Fibroblast of lung (primary cell): ENCODE measurements at regions not wholly inside any gene's neighbourhood (a gene's known extent, or its start where the extent isn't known, plus 50 kb on each side); places are given as distances from the start of the nearest gene placed in this dataset.

Source experiments
- DNase-seq, 2 donors: peaks; one replicate each; pipeline versions ENCODE4 v3.0.0 to v3.0.0-alpha.2; 2010; ENCODE audit warnings: low read depth in 2 of 2
- H2AFZ ChIP-seq: 2 replicates; pipeline ENCODE4 v1.5.1; 2012; ENCODE audit warnings: low read length, control low read depth, inconsistent platforms
- H3K27ac ChIP-seq: 2 replicates; pipeline ENCODE4 v1.5.1; 2011; ENCODE audit warnings: low read length, control low read depth; ENCODE audit not compliant: insufficient read depth
- H3K27me3 ChIP-seq: 2 replicates; pipeline ENCODE4 v1.5.1; 2011; ENCODE audit warnings: mild to moderate bottlenecking, low read length; ENCODE audit not compliant: control insufficient read depth, insufficient read depth
- H3K36me3 ChIP-seq: 2 replicates; pipeline ENCODE4 v1.5.1; 2011; ENCODE audit warnings: low read length; ENCODE audit not compliant: control insufficient read depth, insufficient read depth
- H3K4me1 ChIP-seq: 2 replicates; pipeline ENCODE4 v1.5.1; 2011; ENCODE audit warnings: low read length; ENCODE audit not compliant: control insufficient read depth, insufficient read depth; ENCODE audit errors: extremely low read depth
- H3K4me2 ChIP-seq: 2 replicates; pipeline ENCODE4 v1.5.1; 2011; ENCODE audit warnings: low read length, control low read depth; ENCODE audit not compliant: insufficient read depth; ENCODE audit errors: extremely low read depth
- H3K4me3 ChIP-seq, 4 experiments: fragments of 200-600 bp in 1 of 4; sonication (generic) in 1 of 4; replicated peaks in 1 of 4; 2 replicates each; pipeline ENCODE4 v1.5.1; 2011 to 2016; ENCODE audit warnings: low read length in 4 of 4, low read depth in 3 of 4, mild to moderate bottlenecking in 3 of 4, control low read depth in 2 of 4, inconsistent platforms in 1 of 4, mixed read lengths in 1 of 4; ENCODE audit not compliant: insufficient read depth in 1 of 4; ENCODE audit errors: control extremely low read depth in 1 of 4
- H3K79me2 ChIP-seq: 2 replicates; pipeline ENCODE4 v1.5.1; 2012; ENCODE audit warnings: mild to moderate bottlenecking, low read length, inconsistent platforms; ENCODE audit not compliant: control insufficient read depth, insufficient read depth
- H3K9ac ChIP-seq: 2 replicates; pipeline ENCODE4 v1.5.1; 2011; ENCODE audit warnings: mild to moderate bottlenecking, low read length, control low read depth; ENCODE audit not compliant: insufficient read depth
- H3K9me3 ChIP-seq: 2 replicates; pipeline ENCODE4 v1.5.1; 2012; ENCODE audit warnings: low read depth, low read length; ENCODE audit not compliant: control insufficient read depth, insufficient read depth
- H4K20me1 ChIP-seq: 2 replicates; pipeline ENCODE4 v1.5.1; 2011; ENCODE audit warnings: low read length; ENCODE audit not compliant: control insufficient read depth, insufficient read depth; ENCODE audit errors: extremely low read depth
- EZH2 ChIP-seq: IDR thresholded peaks from 2 replicates; pipeline ENCODE4 v1.5.1; 2012; ENCODE audit warnings: low read length, control low read depth, mild to moderate bottlenecking; ENCODE audit errors: missing control alignments
- TF ChIP-seq, protein P1 (sequence below), 2 donors: IDR thresholded peaks in 1 of 2; conservative IDR thresholded peaks in 1 of 2; 1 replicate in 1 of 2; 2 replicates in 1 of 2; pipeline ENCODE4 v1.5.1; 2011 to 2012; ENCODE audit warnings: low read length in 2 of 2, control low read depth in 1 of 2, inconsistent platforms in 1 of 2, low read depth in 1 of 2, mild to moderate bottlenecking in 1 of 2

DNA sequence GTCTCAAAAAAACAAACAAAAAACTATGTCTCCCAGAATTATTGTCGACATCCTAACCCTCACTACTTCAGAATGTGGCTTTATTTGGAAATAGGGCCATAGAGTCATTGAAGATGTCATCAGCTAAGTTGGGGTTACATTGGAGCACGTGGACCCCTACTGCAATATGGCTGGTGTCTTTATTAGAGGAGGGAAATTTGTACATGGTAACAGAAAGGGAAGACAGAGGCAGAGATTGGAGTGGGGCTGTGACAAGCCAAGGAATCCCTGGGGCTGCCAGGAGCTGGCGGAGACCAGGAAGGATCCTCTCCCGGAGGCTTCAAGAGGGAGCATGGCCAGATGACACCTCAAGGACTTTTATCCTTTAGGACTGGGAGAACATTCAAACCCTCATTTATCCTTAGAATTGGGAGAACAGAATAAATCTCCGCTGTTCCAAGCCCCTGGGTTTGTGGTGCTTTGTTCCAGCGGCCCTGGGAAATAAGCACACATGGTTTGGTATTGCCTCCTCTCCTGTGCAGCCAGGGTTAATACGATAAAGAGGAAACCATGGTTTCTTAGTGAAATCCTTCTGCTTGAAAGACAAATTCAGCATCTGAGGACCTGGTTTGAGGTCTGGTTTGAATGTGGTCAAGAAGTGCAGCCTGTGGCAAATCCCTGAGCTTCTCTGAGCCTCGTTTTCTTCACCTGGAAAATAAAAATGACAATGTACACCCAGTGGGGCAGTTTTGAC, 184.7 kb downstream of the MYCN start:
- H3K79me2 ChIP-seq, result no peaks in the 10 kb centered on the region
- H3K36me3 ChIP-seq, result no peaks in the 10 kb centered on the region
- H3K4me1 ChIP-seq, result no peaks in the 10 kb centered on the region
- no peaks in the 10 kb centered on the region for H3K9me3 ChIP-seq
- no peaks in the 10 kb centered on the region for H4K20me1 ChIP-seq
- H3K27me3 ChIP-seq, result no peaks in the 10 kb centered on the region
- H3K9ac ChIP-seq, result no peak overlapping the region
- no peak overlapping the region for H2AFZ ChIP-seq
- no peak for DNase-seq
- TF ChIP-seq EZH2, result no peak
- TF ChIP-seq, protein P1, sequence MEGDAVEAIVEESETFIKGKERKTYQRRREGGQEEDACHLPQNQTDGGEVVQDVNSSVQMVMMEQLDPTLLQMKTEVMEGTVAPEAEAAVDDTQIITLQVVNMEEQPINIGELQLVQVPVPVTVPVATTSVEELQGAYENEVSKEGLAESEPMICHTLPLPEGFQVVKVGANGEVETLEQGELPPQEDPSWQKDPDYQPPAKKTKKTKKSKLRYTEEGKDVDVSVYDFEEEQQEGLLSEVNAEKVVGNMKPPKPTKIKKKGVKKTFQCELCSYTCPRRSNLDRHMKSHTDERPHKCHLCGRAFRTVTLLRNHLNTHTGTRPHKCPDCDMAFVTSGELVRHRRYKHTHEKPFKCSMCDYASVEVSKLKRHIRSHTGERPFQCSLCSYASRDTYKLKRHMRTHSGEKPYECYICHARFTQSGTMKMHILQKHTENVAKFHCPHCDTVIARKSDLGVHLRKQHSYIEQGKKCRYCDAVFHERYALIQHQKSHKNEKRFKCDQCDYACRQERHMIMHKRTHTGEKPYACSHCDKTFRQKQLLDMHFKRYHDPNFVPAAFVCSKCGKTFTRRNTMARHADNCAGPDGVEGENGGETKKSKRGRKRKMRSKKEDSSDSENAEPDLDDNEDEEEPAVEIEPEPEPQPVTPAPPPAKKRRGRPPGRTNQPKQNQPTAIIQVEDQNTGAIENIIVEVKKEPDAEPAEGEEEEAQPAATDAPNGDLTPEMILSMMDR (conservative IDR thresholded peaks at IDR 0.05 in 1 of 2, IDR thresholded peaks at IDR 0.05 in 1 of 2; ENCODE audit: low read depth in 1 of 2, low read length in 2 of 2), result no peak
- H3K4me2 ChIP-seq, result no peak overlapping the region
- no peak overlapping the region for H3K27ac ChIP-seq
- H3K4me3 ChIP-seq, result no peak overlapping the region

DNA sequence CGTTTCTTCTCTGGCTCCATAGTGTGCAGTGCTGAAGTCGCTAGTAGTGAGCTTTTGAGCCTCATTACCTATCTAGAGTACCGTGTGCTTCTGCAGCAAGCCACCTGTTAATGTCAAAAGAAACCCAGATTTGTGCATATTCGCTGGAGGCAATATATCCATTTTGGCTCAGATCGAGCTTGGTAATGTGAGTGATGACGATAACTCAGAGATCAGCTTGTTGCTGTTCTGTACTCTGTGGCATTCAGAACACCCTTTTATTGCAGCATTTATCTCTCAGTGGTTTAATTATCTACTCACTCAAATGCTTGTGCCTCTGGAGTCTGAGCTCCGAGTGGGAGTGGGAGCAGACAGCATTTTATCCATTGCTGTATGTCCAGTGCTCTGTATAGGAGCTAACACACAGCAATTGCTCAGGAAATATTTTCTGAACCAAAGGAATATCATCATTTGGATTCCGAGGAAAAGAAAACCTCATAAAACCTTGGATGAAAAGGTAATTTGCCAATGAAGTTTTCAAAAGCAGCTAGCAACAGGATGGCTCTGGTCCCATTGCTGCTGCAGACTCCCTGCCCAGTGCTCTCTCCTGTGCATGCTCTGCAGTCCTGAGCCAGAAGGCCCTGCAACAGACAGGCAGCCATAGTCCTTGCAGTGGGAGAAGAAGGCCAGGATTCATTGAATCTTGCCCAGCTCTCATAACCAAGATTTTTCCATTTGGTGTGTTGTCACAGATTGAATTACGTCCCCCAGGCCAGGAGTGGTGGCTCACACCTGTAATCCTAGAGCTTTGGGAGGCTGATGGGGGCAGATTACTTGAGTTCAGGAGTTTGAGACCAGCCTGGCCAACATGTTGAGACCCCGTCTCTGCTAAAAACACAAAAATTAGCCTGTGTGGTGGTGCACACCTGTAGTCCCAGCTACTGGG, 183.8 kb downstream of the MYCN start:
- H3K9ac ChIP-seq, result no peak overlapping the region
- H2AFZ ChIP-seq, result no peak overlapping the region
- no peaks in the 10 kb centered on the region for H3K79me2 ChIP-seq
- no peaks in the 10 kb centered on the region for H3K36me3 ChIP-seq
- H3K4me3 ChIP-seq, result no peak overlapping the region
- H3K4me2 ChIP-seq, result no peak overlapping the region
- no peaks in the 10 kb centered on the region for H3K9me3 ChIP-seq
- H3K27me3 ChIP-seq, result no peaks in the 10 kb centered on the region
- H3K27ac ChIP-seq, result no peak overlapping the region
- no peaks in the 10 kb centered on the region for H3K4me1 ChIP-seq
- H4K20me1 ChIP-seq, result no peaks in the 10 kb centered on the region
- DNase-seq, result no peak
- TF ChIP-seq, protein P1 (conservative IDR thresholded peaks at IDR 0.05 in 1 of 2, IDR thresholded peaks at IDR 0.05 in 1 of 2; ENCODE audit: low read depth in 1 of 2, low read length in 2 of 2), result no peak
- TF ChIP-seq EZH2, result no peak

DNA sequence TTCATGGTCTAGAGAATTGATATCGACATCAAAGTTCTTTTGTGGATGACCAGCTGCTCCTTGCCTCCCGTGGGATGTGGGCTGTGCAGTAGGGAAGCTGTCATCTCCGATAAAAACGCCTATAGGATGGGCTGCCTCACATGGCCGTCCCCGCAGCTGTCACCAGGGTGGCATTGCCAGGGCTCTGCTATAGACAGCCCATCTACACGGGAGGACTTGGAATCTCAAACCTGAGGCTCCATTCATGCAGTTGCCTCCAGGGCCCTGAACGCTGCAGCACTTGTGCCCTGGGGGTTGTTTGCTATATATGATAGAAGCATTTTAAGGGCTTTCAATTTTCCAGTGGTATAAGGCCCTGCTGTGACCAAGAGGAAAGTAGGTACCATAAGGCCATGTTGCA, 183.1 kb downstream of the MYCN start:
- no peaks in the 10 kb centered on the region for H3K79me2 ChIP-seq
- no peaks in the 10 kb centered on the region for H4K20me1 ChIP-seq
- DNase-seq, result no peak
- no peaks in the 10 kb centered on the region for H3K9me3 ChIP-seq
- H3K27me3 ChIP-seq, result no peaks in the 10 kb centered on the region
- H2AFZ ChIP-seq, result no peak overlapping the region
- H3K4me1 ChIP-seq, result no peaks in the 10 kb centered on the region
- no peak overlapping the region for H3K9ac ChIP-seq
- no peaks in the 10 kb centered on the region for H3K36me3 ChIP-seq
- H3K4me2 ChIP-seq, result no peak overlapping the region
- no peak overlapping the region for H3K4me3 ChIP-seq
- no peak for TF ChIP-seq EZH2
- TF ChIP-seq, protein P1 (conservative IDR thresholded peaks at IDR 0.05 in 1 of 2, IDR thresholded peaks at IDR 0.05 in 1 of 2; ENCODE audit: low read depth in 1 of 2, low read length in 2 of 2), result no peak
- no peak overlapping the region for H3K27ac ChIP-seq
